C4-2B (cell line): ENCODE measurements at regions not wholly inside any gene's neighbourhood (a gene's known extent, or its start where the extent isn't known, plus 50 kb on each side); places are given as distances from the start of the nearest gene placed in this dataset.

ENCODE experiments used
- H3K27ac ChIP-seq: fragments of 450-650 bp; 2 replicates; pipeline ENCODE4 v1.5.1; 2017
- ZFX ChIP-seq: fragments of 450-650 bp; IDR thresholded peaks from 2 replicates; pipeline ENCODE4 v1.6.1; 2017
- TF ChIP-seq, protein P1 (sequence below): fragments of 450-650 bp; conservative IDR thresholded peaks from 2 replicates; pipeline ENCODE4 v1.5.1; 2017; ENCODE audit warnings: mild to moderate bottlenecking

GRCh38 chr2:239464166-239465016 lies 63.6 kb upstream of the HDAC4 start:
- no peak overlapping the region for H3K27ac ChIP-seq
- no peak for TF ChIP-seq ZFX
- TF ChIP-seq, protein P1, sequence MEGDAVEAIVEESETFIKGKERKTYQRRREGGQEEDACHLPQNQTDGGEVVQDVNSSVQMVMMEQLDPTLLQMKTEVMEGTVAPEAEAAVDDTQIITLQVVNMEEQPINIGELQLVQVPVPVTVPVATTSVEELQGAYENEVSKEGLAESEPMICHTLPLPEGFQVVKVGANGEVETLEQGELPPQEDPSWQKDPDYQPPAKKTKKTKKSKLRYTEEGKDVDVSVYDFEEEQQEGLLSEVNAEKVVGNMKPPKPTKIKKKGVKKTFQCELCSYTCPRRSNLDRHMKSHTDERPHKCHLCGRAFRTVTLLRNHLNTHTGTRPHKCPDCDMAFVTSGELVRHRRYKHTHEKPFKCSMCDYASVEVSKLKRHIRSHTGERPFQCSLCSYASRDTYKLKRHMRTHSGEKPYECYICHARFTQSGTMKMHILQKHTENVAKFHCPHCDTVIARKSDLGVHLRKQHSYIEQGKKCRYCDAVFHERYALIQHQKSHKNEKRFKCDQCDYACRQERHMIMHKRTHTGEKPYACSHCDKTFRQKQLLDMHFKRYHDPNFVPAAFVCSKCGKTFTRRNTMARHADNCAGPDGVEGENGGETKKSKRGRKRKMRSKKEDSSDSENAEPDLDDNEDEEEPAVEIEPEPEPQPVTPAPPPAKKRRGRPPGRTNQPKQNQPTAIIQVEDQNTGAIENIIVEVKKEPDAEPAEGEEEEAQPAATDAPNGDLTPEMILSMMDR, result no peak

GRCh38 chr2:239463541-239464165 lies 62.8 kb upstream of the HDAC4 start:
- H3K27ac ChIP-seq, result no peak overlapping the region
- TF ChIP-seq ZFX, result no peak
- TF ChIP-seq, protein P1, result no peak

GRCh38 chr2:239462671-239463506 lies 62.1 kb upstream of the HDAC4 start:
- TF ChIP-seq, protein P1, result no peak
- no peak for TF ChIP-seq ZFX

GRCh38 chr2:239462191-239462515 lies 61.3 kb upstream of the HDAC4 start:
- TF ChIP-seq ZFX, result no peak
- TF ChIP-seq, protein P1, result no peak
- H3K27ac ChIP-seq, result no peak overlapping the region

More at GRCh38 chr2:239462671-239463506, 62.1 kb upstream of the HDAC4 start:
- H3K27ac ChIP-seq, result no peak overlapping the region

DNA sequence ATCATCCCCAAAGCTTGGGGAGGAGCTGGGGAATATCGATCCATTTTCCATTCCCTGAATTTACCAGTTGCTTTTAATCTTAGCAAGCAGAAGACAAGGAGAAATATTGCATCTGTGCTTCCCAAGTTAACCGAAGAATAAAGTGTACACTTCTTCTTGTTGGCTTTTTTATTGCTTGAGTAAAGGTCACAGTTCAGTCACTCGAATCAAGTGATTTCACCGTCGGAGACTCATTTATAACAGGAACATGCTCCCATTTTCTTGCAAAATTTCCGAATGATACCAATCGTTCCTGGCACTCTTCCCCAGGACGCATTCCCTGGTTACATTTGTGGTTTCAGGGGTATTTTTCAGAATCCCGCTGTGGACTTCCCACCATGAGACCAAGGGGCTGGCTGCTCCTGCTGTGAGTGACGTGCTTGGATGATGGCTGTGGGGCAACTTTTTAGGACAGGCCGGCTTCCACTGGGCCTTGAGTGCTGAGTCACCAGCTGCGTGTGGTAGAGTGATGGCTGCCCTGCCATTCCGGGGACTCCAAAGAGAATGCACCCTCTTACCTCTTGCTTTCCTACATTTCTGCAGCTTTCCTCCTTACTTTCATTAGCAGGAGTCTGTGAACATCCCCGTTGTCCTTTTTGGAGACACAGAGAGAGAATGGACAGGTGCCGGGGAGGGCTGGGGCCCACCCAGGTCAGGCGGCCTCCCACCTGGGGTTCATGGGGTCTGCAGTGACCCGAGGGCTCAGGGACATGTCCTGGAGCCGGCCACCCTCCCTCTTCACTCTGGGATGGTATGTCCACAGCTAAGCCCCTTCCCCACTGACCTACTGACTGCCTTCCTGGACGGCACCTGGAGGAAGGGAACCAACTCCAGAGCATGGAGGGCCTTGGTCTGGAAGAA lies 60.7 kb upstream of the HDAC4 start:
- TF ChIP-seq, protein P1, result no peak
- no peak for TF ChIP-seq ZFX
- no peak overlapping the region for H3K27ac ChIP-seq

- TF ChIP-seq, protein P1, result no peak
- no peak for TF ChIP-seq ZFX
- H3K27ac ChIP-seq, result no peak overlapping the region
Measured at GRCh38 chr2:239460780-239461179, 60.0 kb upstream of the HDAC4 start.
